ENCODE measurements at regions not wholly inside any gene's neighbourhood (a gene's known extent, or its start where the extent isn't known, plus 50 kb on each side); places are given as distances from the start of the nearest gene placed in this dataset.
"Not testable (repeated sequence)": the region's sequence is repeated elsewhere in the genome, so short reads cannot be mapped to it uniquely, and the experiment has no call there.

DNA sequence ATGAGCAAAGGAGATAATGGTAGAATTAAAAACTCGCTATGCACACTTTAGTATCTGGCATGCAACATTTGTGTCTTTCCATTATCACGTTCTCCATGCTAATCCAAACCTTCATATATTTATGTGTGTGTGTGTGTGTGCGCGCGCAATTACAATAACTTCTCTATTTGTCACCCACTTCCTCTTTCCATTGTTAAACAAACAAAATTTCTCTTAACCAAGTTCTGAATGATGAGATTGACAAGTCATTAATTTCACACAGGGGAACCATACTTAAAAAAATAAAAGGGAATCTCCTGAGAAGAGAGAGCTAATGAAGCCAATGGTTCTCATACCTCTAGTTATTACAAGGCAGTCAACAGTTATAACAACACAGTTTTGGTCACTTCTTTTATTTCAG is 575.9 kb upstream of the MDGA2 start:
- no peak for DNase-seq (ENCODE audit: low spot score)

DNA sequence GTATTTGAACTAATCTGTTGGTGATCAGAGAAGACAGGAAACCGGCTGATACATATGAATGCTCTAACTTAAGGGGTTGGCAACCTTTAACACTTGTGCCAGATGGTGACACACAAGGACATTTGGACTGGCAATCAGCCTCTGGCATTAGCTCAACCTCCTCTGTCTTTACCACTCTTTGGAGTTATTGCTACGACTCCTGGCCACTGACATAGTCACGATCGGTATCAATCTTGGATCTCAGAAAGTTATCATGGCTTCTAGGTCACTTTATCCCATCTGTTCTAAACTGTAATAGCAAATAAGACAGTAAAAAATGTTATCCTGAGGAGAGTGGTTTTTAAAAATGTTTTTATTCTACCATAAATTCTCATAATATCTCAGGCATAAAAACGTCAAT is 575.2 kb upstream of the MDGA2 start:
- in situ Hi-C loops (cut with MboI; ENCODE audit: low pct_unique_long_range_greater_than_20kb, low sequenced_read_pairs, unreplicated experiment), result no loop called here
- TF ChIP-seq, protein P1, sequence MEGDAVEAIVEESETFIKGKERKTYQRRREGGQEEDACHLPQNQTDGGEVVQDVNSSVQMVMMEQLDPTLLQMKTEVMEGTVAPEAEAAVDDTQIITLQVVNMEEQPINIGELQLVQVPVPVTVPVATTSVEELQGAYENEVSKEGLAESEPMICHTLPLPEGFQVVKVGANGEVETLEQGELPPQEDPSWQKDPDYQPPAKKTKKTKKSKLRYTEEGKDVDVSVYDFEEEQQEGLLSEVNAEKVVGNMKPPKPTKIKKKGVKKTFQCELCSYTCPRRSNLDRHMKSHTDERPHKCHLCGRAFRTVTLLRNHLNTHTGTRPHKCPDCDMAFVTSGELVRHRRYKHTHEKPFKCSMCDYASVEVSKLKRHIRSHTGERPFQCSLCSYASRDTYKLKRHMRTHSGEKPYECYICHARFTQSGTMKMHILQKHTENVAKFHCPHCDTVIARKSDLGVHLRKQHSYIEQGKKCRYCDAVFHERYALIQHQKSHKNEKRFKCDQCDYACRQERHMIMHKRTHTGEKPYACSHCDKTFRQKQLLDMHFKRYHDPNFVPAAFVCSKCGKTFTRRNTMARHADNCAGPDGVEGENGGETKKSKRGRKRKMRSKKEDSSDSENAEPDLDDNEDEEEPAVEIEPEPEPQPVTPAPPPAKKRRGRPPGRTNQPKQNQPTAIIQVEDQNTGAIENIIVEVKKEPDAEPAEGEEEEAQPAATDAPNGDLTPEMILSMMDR (IDR thresholded peaks at IDR 0.05; ENCODE audit: extremely low read depth, insufficient read depth, missing control alignments), result no peak
- DNase-seq (ENCODE audit: low spot score), result no peak

More for the DNA sequence above, 575.9 kb upstream of the MDGA2 start:
- in situ Hi-C loops (cut with MboI; ENCODE audit: low pct_unique_long_range_greater_than_20kb, low sequenced_read_pairs, unreplicated experiment), result no loop called here
- TF ChIP-seq, protein P1 (IDR thresholded peaks at IDR 0.05; ENCODE audit: extremely low read depth, insufficient read depth, missing control alignments), result no peak

DNA sequence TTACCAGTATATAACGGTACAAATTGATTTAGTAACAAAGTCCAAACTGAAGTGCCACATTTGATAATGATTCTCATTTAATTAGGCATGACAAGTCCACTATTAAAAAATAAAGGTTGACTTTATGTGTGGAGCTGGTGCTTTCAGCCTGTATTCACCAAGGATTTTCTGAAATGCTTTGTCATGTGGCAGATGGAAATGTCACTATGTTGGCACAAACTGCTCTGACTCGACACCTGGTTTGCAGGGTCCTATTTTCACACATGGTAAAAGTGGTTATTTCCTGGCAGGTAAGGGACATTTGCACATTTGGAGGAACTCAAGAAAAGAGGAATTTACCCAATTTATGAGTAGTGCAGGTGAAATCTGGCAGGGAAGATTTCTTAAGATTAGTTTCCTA is 572.6 kb upstream of the MDGA2 start:
- no peak for DNase-seq (ENCODE audit: low spot score)
- in situ Hi-C loops (cut with MboI; ENCODE audit: low pct_unique_long_range_greater_than_20kb, low sequenced_read_pairs, unreplicated experiment), result no loop called here
- TF ChIP-seq, protein P1 (IDR thresholded peaks at IDR 0.05; ENCODE audit: extremely low read depth, insufficient read depth, missing control alignments), result no peak

DNA sequence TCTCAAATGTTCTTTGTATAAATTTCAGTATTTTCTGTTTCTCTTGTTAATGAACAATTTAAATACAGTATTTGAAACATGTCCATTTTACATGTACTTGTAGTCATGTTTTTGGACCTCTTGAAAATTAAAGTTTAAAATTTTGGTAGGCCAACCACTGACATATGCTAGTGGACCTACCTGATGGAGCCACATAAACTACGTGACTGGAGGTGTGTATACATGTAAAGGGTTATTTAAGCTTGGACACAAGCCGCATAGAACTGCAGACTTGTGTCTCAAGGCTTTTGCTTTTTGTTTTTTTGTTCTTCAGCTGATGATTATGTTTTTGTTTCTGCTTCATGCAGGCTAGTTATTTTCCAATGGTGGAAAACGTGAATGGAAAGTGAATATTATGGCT is 568.5 kb upstream of the MDGA2 start:
- no peak for DNase-seq (ENCODE audit: low spot score)
- TF ChIP-seq, protein P1 (IDR thresholded peaks at IDR 0.05; ENCODE audit: extremely low read depth, insufficient read depth, missing control alignments), result no peak
- in situ Hi-C loops (cut with MboI; ENCODE audit: low pct_unique_long_range_greater_than_20kb, low sequenced_read_pairs, unreplicated experiment), result no loop called here

DNA sequence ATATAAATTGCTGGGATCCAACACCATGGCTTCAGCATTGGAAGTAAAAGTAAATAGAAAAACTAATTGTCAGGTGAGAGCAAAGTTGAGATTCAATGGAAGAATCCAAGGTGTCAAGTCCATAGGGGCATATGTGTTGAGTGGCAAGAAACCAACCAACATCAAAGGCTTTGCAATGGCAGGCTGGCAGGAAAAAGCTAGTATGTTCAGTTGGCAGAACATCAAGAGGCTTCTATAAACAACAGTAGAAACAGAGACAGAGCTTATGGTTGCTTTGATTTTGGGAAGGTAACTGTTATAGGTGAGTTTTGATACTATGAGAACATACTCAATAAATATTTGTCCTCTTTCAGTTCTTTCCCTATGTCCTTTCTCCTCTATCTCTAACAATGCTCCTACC is 553.7 kb upstream of the MDGA2 start:
- no peak for DNase-seq (ENCODE audit: low spot score)
- in situ Hi-C loops (cut with MboI; ENCODE audit: low pct_unique_long_range_greater_than_20kb, low sequenced_read_pairs, unreplicated experiment), result no loop called here

DNA sequence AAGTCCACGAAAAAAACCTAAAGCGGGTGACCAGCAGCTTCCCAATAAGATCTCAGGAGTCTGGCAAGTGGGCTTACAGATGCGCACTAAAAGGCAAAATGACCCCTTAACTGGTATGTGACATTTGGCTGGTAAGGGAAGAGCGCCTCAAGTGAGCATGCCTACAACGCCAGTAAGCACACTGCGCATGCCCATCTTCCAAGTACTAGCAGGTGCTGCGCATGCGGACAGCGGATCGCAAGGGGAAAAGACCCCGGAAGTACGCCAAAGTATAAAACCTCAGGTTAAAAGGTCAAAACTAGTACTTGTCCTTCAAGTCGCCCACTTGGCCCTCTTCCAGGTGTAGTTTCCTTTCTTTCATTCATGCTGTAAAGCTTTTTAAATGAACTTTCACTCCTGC is 518.5 kb upstream of the MDGA2 start:
- DNase-seq (ENCODE audit: low spot score), result no peak
- in situ Hi-C loops (cut with MboI; ENCODE audit: low pct_unique_long_range_greater_than_20kb, low sequenced_read_pairs, unreplicated experiment), result no loop called here
- TF ChIP-seq, protein P1 (IDR thresholded peaks at IDR 0.05; ENCODE audit: extremely low read depth, insufficient read depth, missing control alignments), result no peak

More for the DNA sequence above, 553.7 kb upstream of the MDGA2 start:
- TF ChIP-seq, protein P1 (IDR thresholded peaks at IDR 0.05; ENCODE audit: extremely low read depth, insufficient read depth, missing control alignments), result no peak

DNA sequence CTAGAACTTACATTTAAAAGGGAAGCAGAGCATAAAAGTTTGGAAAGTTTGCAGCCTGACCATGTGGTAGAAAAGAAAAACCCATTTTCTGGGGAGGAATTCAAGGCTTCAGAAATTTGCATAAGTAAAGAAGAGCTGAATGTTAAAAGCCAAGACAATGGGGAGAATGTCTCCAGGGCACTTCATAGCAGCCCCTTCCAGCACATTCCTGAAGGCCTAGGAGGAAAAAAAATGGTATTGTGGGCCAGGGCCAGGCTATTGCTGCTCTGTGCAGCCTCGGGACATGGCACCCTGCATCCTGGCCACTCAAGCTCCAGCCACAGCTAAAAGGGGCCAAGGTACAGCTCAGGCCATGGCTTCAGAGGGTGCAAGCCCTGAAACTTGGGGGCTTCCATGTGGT is 474.2 kb upstream of the MDGA2 start:
- DNase-seq (ENCODE audit: low spot score); in situ Hi-C loops (cut with MboI; ENCODE audit: low pct_unique_long_range_greater_than_20kb, low sequenced_read_pairs, unreplicated experiment): not testable (repeated sequence)
